ENCODE measurements at regions not wholly inside any gene's neighbourhood (a gene's known extent, or its start where the extent isn't known, plus 50 kb on each side); places are given as distances from the start of the nearest gene placed in this dataset.
A peak's percentile ranks its signal among the peaks of the same experiment; 100 is the strongest.

- Histone ChIP-seq H3K4me1 (no peaks in the 10 kb centered on the region), H3K9me3 (no peaks in the 10 kb centered on the region), H3K4me3 (no peak overlapping the region), H3K36me3 (no peaks in the 10 kb centered on the region), H3K27me3 (no peaks in the 10 kb centered on the region), H3K27ac (no peak overlapping the region)
- no peak for TF ChIP-seq CTCF (IDR thresholded peaks at IDR 0.05)
- WGBS, 2 donors: 66 to 72% methylated on average over 4 of the region's 4 CpGs
- FAIRE-seq: no peak
- intact Hi-C loops (cut with DNase I): no loop called here
- DNase-seq: no peak
- ATAC-seq: no peak
Measured at GRCh38 chr20:23147647-23147963, 61.5 kb upstream of the CD93 start.

- intact Hi-C loops (cut with DNase I): no loop called here
- Histone ChIP-seq H3K9me3 (no peaks in the 10 kb centered on the region), H3K27ac (no peak overlapping the region), H3K4me1 (no peaks in the 10 kb centered on the region), H3K36me3 (no peaks in the 10 kb centered on the region), H3K27me3 (no peaks in the 10 kb centered on the region), H3K4me3 (no peak overlapping the region)
- TF ChIP-seq CTCF (IDR thresholded peaks at IDR 0.05): no peak
- no peak for FAIRE-seq
- WGBS, 2 donors: 69 to 71% methylated on average over 7 of the region's 7 CpGs
- ATAC-seq: no peak
- no peak for DNase-seq
Measured at GRCh38 chr20:23146857-23147637, 60.9 kb upstream of the CD93 start.

- Histone ChIP-seq H3K9me3 (no peaks in the 10 kb centered on the region), H3K27ac (no peak overlapping the region), H3K27me3 (no peaks in the 10 kb centered on the region), H3K36me3 (no peaks in the 10 kb centered on the region), H3K4me3 (no peak overlapping the region), H3K4me1 (no peaks in the 10 kb centered on the region)
- intact Hi-C loops (cut with DNase I): no loop called here
- no peak for TF ChIP-seq CTCF (IDR thresholded peaks at IDR 0.05)
- no peak for ATAC-seq
- FAIRE-seq: no peak
- WGBS, 2 donors: 81 to 93% methylated on average over 9 of the region's 9 CpGs
- DNase-seq: no peak
Measured at GRCh38 chr20:23146181-23146580, 60.1 kb upstream of the CD93 start.

GRCh38 chr20:23145281-23145700 lies 59.2 kb upstream of the CD93 start:
- no peak for FAIRE-seq
- intact Hi-C loops (cut with DNase I): no loop called here
- no peaks in the 10 kb centered on the region for H3K36me3 ChIP-seq
- no peak for TF ChIP-seq CTCF (IDR thresholded peaks at IDR 0.05)
- H3K4me3 ChIP-seq: no peak overlapping the region
- no peaks in the 10 kb centered on the region for H3K4me1 ChIP-seq
- no peaks in the 10 kb centered on the region for H3K27me3 ChIP-seq
- H3K27ac ChIP-seq: no peak overlapping the region
- 69 to 88% methylated on average over 9 of the region's 9 CpGs for WGBS, 2 donors
- DNase-seq: no peak
- ATAC-seq: peak in 2 of 4 donors; percentile 3 to 42
- no peaks in the 10 kb centered on the region for H3K9me3 ChIP-seq

GRCh38 chr20:23144856-23145255 lies 58.7 kb upstream of the CD93 start:
- ATAC-seq (no peak), FAIRE-seq (no peak), DNase-seq (no peak)
- H3K9me3 ChIP-seq: no peaks in the 10 kb centered on the region
- no peak overlapping the region for H3K27ac ChIP-seq
- intact Hi-C loops (cut with DNase I): no loop called here
- no peak overlapping the region for H3K4me3 ChIP-seq
- no peaks in the 10 kb centered on the region for H3K27me3 ChIP-seq
- TF ChIP-seq CTCF (IDR thresholded peaks at IDR 0.05): no peak
- no peaks in the 10 kb centered on the region for H3K36me3 ChIP-seq
- WGBS, 2 donors: 63 to 77% methylated on average over 7 of the region's 7 CpGs
- H3K4me1 ChIP-seq: no peaks in the 10 kb centered on the region

Measured in pancreas (tissue), 10 donors.